ENCODE measurements at regions not wholly inside any gene's neighbourhood (a gene's known extent, or its start where the extent isn't known, plus 50 kb on each side); places are given as distances from the start of the nearest gene placed in this dataset.

DNA sequence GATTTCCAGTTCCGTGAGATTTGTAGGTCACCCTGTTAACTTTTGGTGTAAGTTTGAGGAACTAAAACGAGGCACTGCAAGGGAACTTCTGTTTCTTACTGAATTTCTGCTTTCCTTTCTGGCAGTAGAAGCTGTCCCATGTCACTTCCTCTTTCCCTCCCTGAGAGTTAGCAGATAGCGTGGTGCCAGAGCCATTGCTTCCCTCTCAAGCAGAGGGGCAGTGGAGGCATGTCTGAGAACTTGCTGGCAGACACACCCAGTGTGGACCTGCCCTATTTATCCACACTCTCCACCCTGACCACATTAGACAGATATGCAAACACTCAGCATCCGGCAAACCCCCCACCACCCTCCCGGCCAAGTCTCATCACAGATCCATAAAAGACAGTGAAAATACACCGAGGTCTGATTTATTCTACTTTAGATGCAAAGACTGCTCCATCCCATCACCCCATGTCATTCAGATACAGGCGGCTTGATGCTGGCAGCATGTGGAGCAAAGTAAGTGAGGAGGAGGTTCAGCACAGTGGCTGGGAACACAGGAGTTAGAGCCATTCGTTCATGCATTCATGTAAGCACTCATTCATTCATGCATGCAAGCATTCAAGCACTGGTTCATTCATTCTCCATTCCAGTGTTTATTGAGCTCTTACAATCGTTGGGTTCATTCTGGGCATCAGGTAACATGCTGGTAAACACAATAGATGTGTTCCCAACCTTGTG lies 324.7 kb downstream of the SHQ1 start:
- TF ChIP-seq MYC (IDR thresholded peaks at IDR 0.05; ENCODE audit: low read depth, low read length): no peak
- TF ChIP-seq EZH2 (IDR thresholded peaks at IDR 0.05; ENCODE audit: borderline replicate concordance, low read depth, low read length, severe bottlenecking): no peak
- TF ChIP-seq, protein P1, sequence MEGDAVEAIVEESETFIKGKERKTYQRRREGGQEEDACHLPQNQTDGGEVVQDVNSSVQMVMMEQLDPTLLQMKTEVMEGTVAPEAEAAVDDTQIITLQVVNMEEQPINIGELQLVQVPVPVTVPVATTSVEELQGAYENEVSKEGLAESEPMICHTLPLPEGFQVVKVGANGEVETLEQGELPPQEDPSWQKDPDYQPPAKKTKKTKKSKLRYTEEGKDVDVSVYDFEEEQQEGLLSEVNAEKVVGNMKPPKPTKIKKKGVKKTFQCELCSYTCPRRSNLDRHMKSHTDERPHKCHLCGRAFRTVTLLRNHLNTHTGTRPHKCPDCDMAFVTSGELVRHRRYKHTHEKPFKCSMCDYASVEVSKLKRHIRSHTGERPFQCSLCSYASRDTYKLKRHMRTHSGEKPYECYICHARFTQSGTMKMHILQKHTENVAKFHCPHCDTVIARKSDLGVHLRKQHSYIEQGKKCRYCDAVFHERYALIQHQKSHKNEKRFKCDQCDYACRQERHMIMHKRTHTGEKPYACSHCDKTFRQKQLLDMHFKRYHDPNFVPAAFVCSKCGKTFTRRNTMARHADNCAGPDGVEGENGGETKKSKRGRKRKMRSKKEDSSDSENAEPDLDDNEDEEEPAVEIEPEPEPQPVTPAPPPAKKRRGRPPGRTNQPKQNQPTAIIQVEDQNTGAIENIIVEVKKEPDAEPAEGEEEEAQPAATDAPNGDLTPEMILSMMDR (IDR thresholded peaks at IDR 0.05; ENCODE audit: extremely low read depth in 1 of 2, insufficient read depth in 1 of 2, low read depth in 1 of 2, low read length in 2 of 2): no peak
- TF ChIP-seq, protein P2, sequence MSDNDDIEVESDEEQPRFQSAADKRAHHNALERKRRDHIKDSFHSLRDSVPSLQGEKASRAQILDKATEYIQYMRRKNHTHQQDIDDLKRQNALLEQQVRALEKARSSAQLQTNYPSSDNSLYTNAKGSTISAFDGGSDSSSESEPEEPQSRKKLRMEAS (IDR thresholded peaks at IDR 0.05; ENCODE audit: insufficient read depth, insufficient read length): no peak
- no peak for TF ChIP-seq POLR2AphosphoS5 (IDR thresholded peaks at IDR 0.05; ENCODE audit: insufficient read depth, low read depth, low read length)
- no peak for TF ChIP-seq POLR2A (IDR thresholded peaks at IDR 0.05; ENCODE audit: low read depth, low read length)
- no peak for TF ChIP-seq FOS (IDR thresholded peaks at IDR 0.05; ENCODE audit: borderline replicate concordance, insufficient read depth, low read length)
- TF ChIP-seq JUN (IDR thresholded peaks at IDR 0.05; ENCODE audit: borderline replicate concordance, insufficient read depth, insufficient read length, low read depth): no peak

Measured in endothelial cell of umbilical vein (primary cell).